ENCODE measurements at regions not wholly inside any gene's neighbourhood (a gene's known extent, or its start where the extent isn't known, plus 50 kb on each side); places are given as distances from the start of the nearest gene placed in this dataset.

DNA sequence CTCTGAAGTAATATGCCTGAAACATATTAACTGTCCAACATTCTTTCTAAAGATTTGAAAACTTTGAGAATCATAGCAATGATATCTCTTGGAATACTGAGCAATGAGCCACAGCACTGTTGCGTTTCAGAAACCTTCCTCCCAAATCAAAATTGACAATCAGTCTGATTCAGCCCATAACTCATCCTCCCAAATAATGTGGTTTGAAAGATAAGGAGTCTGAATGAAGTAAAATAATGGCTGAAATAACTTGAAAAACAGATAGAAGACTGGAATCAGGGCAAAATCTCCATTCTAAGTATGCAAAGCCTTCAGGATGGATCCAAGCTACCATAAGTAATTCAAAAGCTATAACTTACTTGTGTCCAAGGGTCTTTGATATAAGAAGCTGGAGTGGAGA, 98.6 kb upstream of the PLS3 start:
- DNase-seq (ENCODE audit: low read depth in 4 of 6, low spot score in 6 of 6), result no peak
- WGBS (ENCODE audit: insufficient coverage), result no CpG with 5 or more reads among the region's 1 CpG
- Histone ChIP-seq H3K36me3 (ENCODE audit: control insufficient read depth, insufficient read depth, low read length) (no peaks in the 10 kb centered on the region), H3K9me3 (ENCODE audit: control insufficient read depth, insufficient read depth, low read length) (peaks cover 1% of the 10 kb centered on the region), H3K27me3 (ENCODE audit: control insufficient read depth, insufficient read depth, low read length) (peaks cover 20% of the 10 kb centered on the region), H3K4me1 (ENCODE audit: control insufficient read depth, insufficient read depth, low read length) (no peaks in the 10 kb centered on the region), H3K27ac (ENCODE audit: low read depth, low read length) (no peak overlapping the region), H3K4me3 (ENCODE audit: low read depth, low read length) (no peak overlapping the region)

GRCh38 chrX:115467961-115468360, 93.0 kb upstream of the PLS3 start:
- Histone ChIP-seq H3K4me3 (ENCODE audit: low read depth, low read length) (no peak overlapping the region), H3K27me3 (ENCODE audit: control insufficient read depth, insufficient read depth, low read length) (peaks cover 12% of the 10 kb centered on the region), H3K36me3 (ENCODE audit: control insufficient read depth, insufficient read depth, low read length) (no peaks in the 10 kb centered on the region), H3K9me3 (ENCODE audit: control insufficient read depth, insufficient read depth, low read length) (no peaks in the 10 kb centered on the region), H3K27ac (ENCODE audit: low read depth, low read length) (no peak overlapping the region), H3K4me1 (ENCODE audit: control insufficient read depth, insufficient read depth, low read length) (no peaks in the 10 kb centered on the region)
- no peak for DNase-seq (ENCODE audit: low read depth in 4 of 6, low spot score in 6 of 6)

DNA sequence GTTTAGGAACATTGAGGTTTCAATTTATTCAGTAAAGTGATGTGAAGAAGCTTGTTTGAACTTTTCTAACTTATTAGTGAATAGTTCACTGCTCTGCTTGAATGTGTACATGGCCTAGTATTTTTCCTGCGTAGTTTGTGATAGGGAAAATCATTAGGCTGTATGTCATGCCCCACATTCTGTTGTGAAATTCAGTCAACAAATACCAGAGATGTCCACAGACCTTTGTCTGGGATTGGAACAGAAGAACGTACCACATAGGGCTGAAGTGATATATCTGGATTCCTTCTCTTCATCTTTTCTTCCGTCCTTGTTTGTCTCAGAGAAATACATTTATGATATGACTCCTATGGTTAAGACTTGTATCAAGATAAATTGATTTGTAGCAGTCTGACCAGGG, 88.8 kb upstream of the PLS3 start:
- Histone ChIP-seq H3K4me3 (ENCODE audit: low read depth, low read length) (no peak overlapping the region), H3K9me3 (ENCODE audit: control insufficient read depth, insufficient read depth, low read length) (no peaks in the 10 kb centered on the region), H3K4me1 (ENCODE audit: control insufficient read depth, insufficient read depth, low read length) (no peaks in the 10 kb centered on the region), H3K36me3 (ENCODE audit: control insufficient read depth, insufficient read depth, low read length) (no peaks in the 10 kb centered on the region), H3K27ac (ENCODE audit: low read depth, low read length) (no peak overlapping the region), H3K27me3 (ENCODE audit: control insufficient read depth, insufficient read depth, low read length) (peaks cover 15% of the 10 kb centered on the region)
- no CpG with 5 or more reads among the region's 3 CpGs for WGBS (ENCODE audit: insufficient coverage)
- no peak for DNase-seq (ENCODE audit: low read depth in 4 of 6, low spot score in 6 of 6)

DNA sequence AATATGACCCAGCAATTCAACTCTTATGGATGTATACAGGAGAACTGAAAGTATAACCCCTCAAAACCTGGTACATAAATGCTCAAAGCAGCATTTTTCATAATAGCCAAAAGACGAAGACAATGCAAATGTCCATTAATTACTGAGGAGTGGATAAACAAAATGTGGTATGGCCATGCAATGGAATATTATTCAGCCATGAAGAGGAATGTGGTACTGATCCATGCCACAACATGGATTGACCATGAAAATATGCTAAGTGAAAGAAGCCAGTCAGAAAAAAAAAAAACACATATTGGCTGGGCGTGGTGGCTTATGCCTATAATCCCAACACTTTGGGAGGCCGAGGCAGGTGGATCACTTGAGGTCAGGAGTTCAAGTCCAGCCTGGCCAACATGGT, 74.5 kb upstream of the PLS3 start:
- Histone ChIP-seq H3K9me3 (ENCODE audit: control insufficient read depth, insufficient read depth, low read length) (no peaks in the 10 kb centered on the region), H3K4me3 (ENCODE audit: low read depth, low read length) (no peak overlapping the region), H3K27ac (ENCODE audit: low read depth, low read length) (no peak overlapping the region), H3K4me1 (ENCODE audit: control insufficient read depth, insufficient read depth, low read length) (no peaks in the 10 kb centered on the region), H3K27me3 (ENCODE audit: control insufficient read depth, insufficient read depth, low read length) (peaks cover 8% of the 10 kb centered on the region), H3K36me3 (ENCODE audit: control insufficient read depth, insufficient read depth, low read length) (no peaks in the 10 kb centered on the region)
- no peak for DNase-seq (ENCODE audit: low read depth in 4 of 6, low spot score in 6 of 6)
- WGBS (ENCODE audit: insufficient coverage), result 100% methylated on average over 1 of the region's 3 CpGs

GRCh38 chrX:115487608-115488007, 73.4 kb upstream of the PLS3 start:
- no peaks in the 10 kb centered on the region for H3K36me3 ChIP-seq (ENCODE audit: control insufficient read depth, insufficient read depth, low read length)
- peaks cover 8% of the 10 kb centered on the region for H3K27me3 ChIP-seq (ENCODE audit: control insufficient read depth, insufficient read depth, low read length)
- DNase-seq (ENCODE audit: low read depth in 4 of 6, low spot score in 6 of 6), result no peak
- no peaks in the 10 kb centered on the region for H3K4me1 ChIP-seq (ENCODE audit: control insufficient read depth, insufficient read depth, low read length)
- no peaks in the 10 kb centered on the region for H3K9me3 ChIP-seq (ENCODE audit: control insufficient read depth, insufficient read depth, low read length)
- H3K4me3 ChIP-seq (ENCODE audit: low read depth, low read length), result no peak overlapping the region
- H3K27ac ChIP-seq (ENCODE audit: low read depth, low read length), result no peak overlapping the region

- Histone ChIP-seq H3K4me3 (ENCODE audit: low read depth, low read length) (no peak overlapping the region), H3K27ac (ENCODE audit: low read depth, low read length) (no peak overlapping the region), H3K9me3 (ENCODE audit: control insufficient read depth, insufficient read depth, low read length) (no peaks in the 10 kb centered on the region), H3K27me3 (ENCODE audit: control insufficient read depth, insufficient read depth, low read length) (peaks cover 28% of the 10 kb centered on the region), H3K4me1 (ENCODE audit: control insufficient read depth, insufficient read depth, low read length) (no peaks in the 10 kb centered on the region), H3K36me3 (ENCODE audit: control insufficient read depth, insufficient read depth, low read length) (no peaks in the 10 kb centered on the region)
- DNase-seq (ENCODE audit: low read depth in 4 of 6, low spot score in 6 of 6), result no peak
- WGBS (ENCODE audit: insufficient coverage), result no CpG with 5 or more reads among the region's 1 CpG
These were observed 70.2 kb upstream of the PLS3 start for GRCh38 chrX:115490814-115491213.

DNA sequence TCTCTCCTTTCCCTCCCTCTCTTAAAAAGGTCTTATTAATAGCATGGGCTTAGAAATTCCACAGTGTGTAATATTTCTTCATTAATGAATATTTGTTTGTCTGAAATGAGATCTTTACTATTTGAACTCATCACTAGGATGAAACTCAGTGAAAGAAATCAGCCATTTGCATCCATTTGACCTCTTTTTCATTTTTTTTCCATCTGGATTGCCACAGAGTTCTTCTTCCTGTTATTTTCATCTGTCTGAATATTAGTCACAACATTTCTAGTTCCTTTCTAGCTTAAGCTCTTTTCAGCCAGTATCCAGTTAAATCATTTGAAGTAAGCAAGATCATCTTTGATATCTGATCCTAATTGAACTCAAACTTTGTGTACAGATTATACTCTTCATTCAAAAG, 69.2 kb upstream of the PLS3 start:
- H3K4me1 ChIP-seq (ENCODE audit: control insufficient read depth, insufficient read depth, low read length), result no peaks in the 10 kb centered on the region

DNA sequence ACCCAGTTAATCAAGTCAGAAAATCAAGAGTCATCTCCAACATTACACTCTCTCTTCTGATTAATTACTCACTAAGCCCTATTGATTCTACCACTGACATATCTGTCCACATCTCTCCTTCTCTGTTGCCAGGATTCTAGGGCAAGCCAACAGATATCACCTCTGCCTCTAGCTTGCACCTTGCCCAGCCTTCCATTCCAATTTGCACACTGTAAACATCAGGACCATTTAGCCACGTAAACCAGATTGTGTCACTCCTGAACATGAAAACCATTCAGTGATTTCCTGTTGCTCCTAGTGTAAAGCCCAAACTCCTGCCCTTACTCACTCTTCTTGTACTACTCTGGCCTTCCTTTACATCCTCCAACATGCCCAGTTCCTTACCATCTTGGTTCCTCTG, 68.0 kb upstream of the PLS3 start:
- peaks cover 36% of the 10 kb centered on the region for H3K27me3 ChIP-seq (ENCODE audit: control insufficient read depth, insufficient read depth, low read length)
- 75% methylated on average over 1 of the region's 1 CpG for WGBS (ENCODE audit: insufficient coverage)
- no peaks in the 10 kb centered on the region for H3K36me3 ChIP-seq (ENCODE audit: control insufficient read depth, insufficient read depth, low read length)
- H3K4me1 ChIP-seq (ENCODE audit: control insufficient read depth, insufficient read depth, low read length), result no peaks in the 10 kb centered on the region
- no peak for DNase-seq (ENCODE audit: low read depth in 4 of 6, low spot score in 6 of 6)
- H3K27ac ChIP-seq (ENCODE audit: low read depth, low read length), result no peak overlapping the region
- no peak overlapping the region for H3K4me3 ChIP-seq (ENCODE audit: low read depth, low read length)
- no peaks in the 10 kb centered on the region for H3K9me3 ChIP-seq (ENCODE audit: control insufficient read depth, insufficient read depth, low read length)

More for the DNA sequence above, 69.2 kb upstream of the PLS3 start:
- Histone ChIP-seq H3K4me3 (ENCODE audit: low read depth, low read length) (no peak overlapping the region), H3K27me3 (ENCODE audit: control insufficient read depth, insufficient read depth, low read length) (peaks cover 37% of the 10 kb centered on the region), H3K36me3 (ENCODE audit: control insufficient read depth, insufficient read depth, low read length) (no peaks in the 10 kb centered on the region), H3K9me3 (ENCODE audit: control insufficient read depth, insufficient read depth, low read length) (no peaks in the 10 kb centered on the region), H3K27ac (ENCODE audit: low read depth, low read length) (no peak overlapping the region)
- DNase-seq (ENCODE audit: low read depth in 4 of 6, low spot score in 6 of 6), result no peak

- WGBS (ENCODE audit: insufficient coverage), result 29% methylated on average over 1 of the region's 3 CpGs
- Histone ChIP-seq H3K27me3 (ENCODE audit: control insufficient read depth, insufficient read depth, low read length) (peaks cover 39% of the 10 kb centered on the region), H3K9me3 (ENCODE audit: control insufficient read depth, insufficient read depth, low read length) (no peaks in the 10 kb centered on the region), H3K4me1 (ENCODE audit: control insufficient read depth, insufficient read depth, low read length) (no peaks in the 10 kb centered on the region), H3K4me3 (ENCODE audit: low read depth, low read length) (no peak overlapping the region), H3K27ac (ENCODE audit: low read depth, low read length) (no peak overlapping the region), H3K36me3 (ENCODE audit: control insufficient read depth, insufficient read depth, low read length) (no peaks in the 10 kb centered on the region)
- DNase-seq (ENCODE audit: low read depth in 4 of 6, low spot score in 6 of 6), result peak in 3 of 6 donors; percentile 4 to 38 (median 6)
These were observed 66.8 kb upstream of the PLS3 start for GRCh38 chrX:115494161-115494560.

- no peak overlapping the region for H3K4me3 ChIP-seq (ENCODE audit: low read depth, low read length)
- DNase-seq (ENCODE audit: low read depth in 4 of 6, low spot score in 6 of 6), result no peak
- 45% methylated on average over 2 of the region's 3 CpGs for WGBS (ENCODE audit: insufficient coverage)
These were observed 61.7 kb upstream of the PLS3 start for GRCh38 chrX:115499112-115499805.

More at GRCh38 chrX:115499112-115499805, 61.7 kb upstream of the PLS3 start:
- Histone ChIP-seq H3K27me3 (ENCODE audit: control insufficient read depth, insufficient read depth, low read length) (peaks cover 37% of the 10 kb centered on the region), H3K9me3 (ENCODE audit: control insufficient read depth, insufficient read depth, low read length) (no peaks in the 10 kb centered on the region), H3K27ac (ENCODE audit: low read depth, low read length) (no peak overlapping the region), H3K4me1 (ENCODE audit: control insufficient read depth, insufficient read depth, low read length) (no peaks in the 10 kb centered on the region), H3K36me3 (ENCODE audit: control insufficient read depth, insufficient read depth, low read length) (no peaks in the 10 kb centered on the region)

Data from spinal cord (tissue), 9 donors.